HUES48 (cell line): ENCODE measurements at regions not wholly inside any gene's neighbourhood (a gene's known extent, or its start where the extent isn't known, plus 50 kb on each side); places are given as distances from the start of the nearest gene placed in this dataset.

Experiments used
- H3K27ac ChIP-seq: one replicate; pipeline ENCODE4 v1.7.0; 2013; ENCODE audit warnings: low read depth, low read length, inconsistent platforms
- H3K27me3 ChIP-seq: 2 replicates; pipeline ENCODE4 v1.6.1; 2013; ENCODE audit warnings: mild to moderate bottlenecking, low read length; ENCODE audit not compliant: control insufficient read depth, insufficient read depth
- H3K36me3 ChIP-seq: 2 replicates; pipeline ENCODE4 v1.6.1; 2013; ENCODE audit warnings: low read length; ENCODE audit not compliant: control insufficient read depth, insufficient read depth
- H3K4me1 ChIP-seq: 2 replicates; pipeline ENCODE4 v1.6.1; 2013; ENCODE audit warnings: mild to moderate bottlenecking, low read length; ENCODE audit not compliant: control insufficient read depth, insufficient read depth
- H3K4me3 ChIP-seq: 2 replicates; pipeline ENCODE4 v1.5.1; 2013; ENCODE audit warnings: mild to moderate bottlenecking, low read depth, low read length
- H3K9ac ChIP-seq: 2 replicates; pipeline ENCODE4 v1.6.1; 2013; ENCODE audit warnings: mild to moderate bottlenecking, low read depth, low read length, moderate library complexity
- H3K9me3 ChIP-seq: 2 replicates; pipeline ENCODE4 v1.6.1; 2013; ENCODE audit warnings: low read length; ENCODE audit not compliant: control insufficient read depth, insufficient read depth

GRCh38 chr2:149652526-149652925, 65.0 kb upstream of the MMADHC start:
- no peak overlapping the region for H3K4me3 ChIP-seq
- no peaks in the 10 kb centered on the region for H3K36me3 ChIP-seq
- no peaks in the 10 kb centered on the region for H3K9me3 ChIP-seq
- H3K9ac ChIP-seq, result no peak overlapping the region
- H3K27me3 ChIP-seq, result no peaks in the 10 kb centered on the region
- H3K4me1 ChIP-seq, result no peaks in the 10 kb centered on the region
- H3K27ac ChIP-seq, result no peak overlapping the region

- Histone ChIP-seq H3K9me3 (no peaks in the 10 kb centered on the region), H3K4me3 (no peak overlapping the region), H3K27me3 (no peaks in the 10 kb centered on the region), H3K4me1 (no peaks in the 10 kb centered on the region), H3K9ac (no peak overlapping the region), H3K27ac (no peak overlapping the region), H3K36me3 (no peaks in the 10 kb centered on the region)
Observed at GRCh38 chr2:149651229-149651628, 63.7 kb upstream of the MMADHC start.

- Histone ChIP-seq H3K9me3 (no peaks in the 10 kb centered on the region), H3K27ac (no peak overlapping the region), H3K4me3 (no peak overlapping the region), H3K27me3 (no peaks in the 10 kb centered on the region), H3K9ac (no peak overlapping the region), H3K4me1 (no peaks in the 10 kb centered on the region), H3K36me3 (no peaks in the 10 kb centered on the region)
Observed at GRCh38 chr2:149650006-149650405, 62.4 kb upstream of the MMADHC start.

- H3K4me1 ChIP-seq, result no peaks in the 10 kb centered on the region
- H3K9me3 ChIP-seq, result no peaks in the 10 kb centered on the region
- H3K9ac ChIP-seq, result no peak overlapping the region
- H3K36me3 ChIP-seq, result no peaks in the 10 kb centered on the region
- no peak overlapping the region for H3K4me3 ChIP-seq
- no peaks in the 10 kb centered on the region for H3K27me3 ChIP-seq
- no peak overlapping the region for H3K27ac ChIP-seq
Observed at GRCh38 chr2:149648282-149649030, 60.9 kb upstream of the MMADHC start.

GRCh38 chr2:149645391-149645790, 57.8 kb upstream of the MMADHC start:
- H3K27me3 ChIP-seq, result no peaks in the 10 kb centered on the region
- H3K4me3 ChIP-seq, result no peak overlapping the region
- H3K9ac ChIP-seq, result no peak overlapping the region
- no peaks in the 10 kb centered on the region for H3K4me1 ChIP-seq
- H3K9me3 ChIP-seq, result no peaks in the 10 kb centered on the region; the same call in 1 of the 2 replicates
- H3K27ac ChIP-seq, result no peak overlapping the region
- no peaks in the 10 kb centered on the region for H3K36me3 ChIP-seq
